ENCODE measurements at regions not wholly inside any gene's neighbourhood (a gene's known extent, or its start where the extent isn't known, plus 50 kb on each side); places are given as distances from the start of the nearest gene placed in this dataset.
"Not testable (repeated sequence)": the region's sequence is repeated elsewhere in the genome, so short reads cannot be mapped to it uniquely, and the experiment has no call there.

GRCh38 chr6:167688123-167688522 is 138.6 kb upstream of the AFDN start:
- no peak for DNase-seq
- no peak overlapping the region for H3K4me3 ChIP-seq
- no peaks in the 10 kb centered on the region for H3K4me1 ChIP-seq (replicated peaks; ENCODE audit: insufficient read depth)
- no peak overlapping the region for H3K4me2 ChIP-seq
- no peak overlapping the region for H3K27ac ChIP-seq
- no peaks in the 10 kb centered on the region for H4K20me1 ChIP-seq (ENCODE audit: insufficient read depth)
- H3F3A ChIP-seq (ENCODE audit: insufficient read depth, low read depth) = peaks cover 6% of the 10 kb centered on the region; the same call in 1 of the 2 replicates
- H3K9me2 ChIP-seq (ENCODE audit: insufficient read depth) = no peaks in the 10 kb centered on the region
- no peaks in the 10 kb centered on the region for H3K36me3 ChIP-seq (ENCODE audit: low read depth)
- intact Hi-C loops (cut with micrococcal nuclease; ENCODE audit: unreplicated experiment) = no loop called here
- no peak for TF ChIP-seq EZH2 (IDR thresholded peaks at IDR 0.05; ENCODE audit: low read depth)
- no peak for TF ChIP-seq CTCF (conservative IDR thresholded peaks at IDR 0.05)
- CTCF ChIA-PET = no interaction called here
- no peaks in the 10 kb centered on the region for H3K9me3 ChIP-seq (ENCODE audit: insufficient read depth, low read depth)
- BruUV-seq (replicated peaks) = no TSS peak
- H3K27me3 ChIP-seq (ENCODE audit: insufficient read depth, low read depth) = peaks cover 74% of the 10 kb centered on the region
- no peak overlapping the region for H2AFZ ChIP-seq
- no peaks in the 10 kb centered on the region for H3K79me2 ChIP-seq (ENCODE audit: low read depth)
- POLR2A ChIA-PET (ENCODE audit: unreplicated experiment) = interaction anchor here (0.6 kb wide), 1 partner anchor 1474 kb away, joined by 4 read pairs; no protein-coding TSS in a partner anchor

GRCh38 chr6:167689278-167689677 is 137.4 kb upstream of the AFDN start:
- H3K27ac ChIP-seq = no peak overlapping the region
- no peaks in the 10 kb centered on the region for H3K9me2 ChIP-seq (ENCODE audit: insufficient read depth)
- ChIA-PET POLR2A (ENCODE audit: unreplicated experiment) (no interaction called here), CTCF (no interaction called here)
- H3K4me1 ChIP-seq (replicated peaks; ENCODE audit: insufficient read depth) = no peaks in the 10 kb centered on the region
- H3K9me3 ChIP-seq (ENCODE audit: insufficient read depth, low read depth) = no peaks in the 10 kb centered on the region
- H3K4me3 ChIP-seq = no peak overlapping the region
- no peak overlapping the region for H3K4me2 ChIP-seq
- H4K20me1 ChIP-seq (ENCODE audit: insufficient read depth) = no peaks in the 10 kb centered on the region
- TF ChIP-seq EZH2 (IDR thresholded peaks at IDR 0.05; ENCODE audit: low read depth) (no peak), CTCF (conservative IDR thresholded peaks at IDR 0.05) (no peak)
- peaks cover 6% of the 10 kb centered on the region; the same call in 1 of the 2 replicates for H3F3A ChIP-seq (ENCODE audit: insufficient read depth, low read depth)
- intact Hi-C loops (cut with micrococcal nuclease; ENCODE audit: unreplicated experiment) = no loop called here
- no peak for DNase-seq
- no peaks in the 10 kb centered on the region for H3K79me2 ChIP-seq (ENCODE audit: low read depth)
- BruUV-seq (replicated peaks) = no TSS peak
- no peak overlapping the region for H2AFZ ChIP-seq
- peaks cover 73% of the 10 kb centered on the region for H3K27me3 ChIP-seq (ENCODE audit: insufficient read depth, low read depth)
- H3K36me3 ChIP-seq (ENCODE audit: low read depth) = no peaks in the 10 kb centered on the region

GRCh38 chr6:167689751-167690150 is 137.0 kb upstream of the AFDN start:
- ChIA-PET POLR2A (ENCODE audit: unreplicated experiment) (no interaction called here), CTCF (no interaction called here)
- H3K4me1 ChIP-seq (replicated peaks; ENCODE audit: insufficient read depth) = no peaks in the 10 kb centered on the region
- H4K20me1 ChIP-seq (ENCODE audit: insufficient read depth) = no peaks in the 10 kb centered on the region
- no peak for DNase-seq
- no peaks in the 10 kb centered on the region for H3K9me3 ChIP-seq (ENCODE audit: insufficient read depth, low read depth)
- H3K27me3 ChIP-seq (ENCODE audit: insufficient read depth, low read depth) = peaks cover 70% of the 10 kb centered on the region
- BruUV-seq (replicated peaks) = no TSS peak
- intact Hi-C loops (cut with micrococcal nuclease; ENCODE audit: unreplicated experiment) = no loop called here
- no peaks in the 10 kb centered on the region for H3K36me3 ChIP-seq (ENCODE audit: low read depth)
- peaks cover 6% of the 10 kb centered on the region; the same call in 1 of the 2 replicates for H3F3A ChIP-seq (ENCODE audit: insufficient read depth, low read depth)
- TF ChIP-seq EZH2 (IDR thresholded peaks at IDR 0.05; ENCODE audit: low read depth) = no peak
- no peak for TF ChIP-seq CTCF (conservative IDR thresholded peaks at IDR 0.05)
- no peak overlapping the region for H3K4me2 ChIP-seq
- no peak overlapping the region for H3K27ac ChIP-seq
- H2AFZ ChIP-seq = no peak overlapping the region
- no peaks in the 10 kb centered on the region for H3K79me2 ChIP-seq (ENCODE audit: low read depth)
- H3K4me3 ChIP-seq = no peak overlapping the region
- H3K9me2 ChIP-seq (ENCODE audit: insufficient read depth) = no peaks in the 10 kb centered on the region

GRCh38 chr6:167690167-167690922 is 136.4 kb upstream of the AFDN start:
- H3F3A ChIP-seq (ENCODE audit: insufficient read depth, low read depth); H3K4me3 ChIP-seq; H3K4me2 ChIP-seq; H2AFZ ChIP-seq; BruUV-seq (replicated peaks); CTCF ChIA-PET; intact Hi-C loops (cut with micrococcal nuclease; ENCODE audit: unreplicated experiment); H3K9me2 ChIP-seq (ENCODE audit: insufficient read depth); H3K4me1 ChIP-seq (replicated peaks; ENCODE audit: insufficient read depth); H3K36me3 ChIP-seq (ENCODE audit: low read depth); POLR2A ChIA-PET (ENCODE audit: unreplicated experiment); H3K9me3 ChIP-seq (ENCODE audit: insufficient read depth, low read depth); H3K27ac ChIP-seq; H3K79me2 ChIP-seq (ENCODE audit: low read depth); DNase-seq; H4K20me1 ChIP-seq (ENCODE audit: insufficient read depth): not testable (repeated sequence)
- peaks cover 64% of the 10 kb centered on the region for H3K27me3 ChIP-seq (ENCODE audit: insufficient read depth, low read depth)
